ENCODE measurements at regions not wholly inside any gene's neighbourhood (a gene's known extent, or its start where the extent isn't known, plus 50 kb on each side); places are given as distances from the start of the nearest gene placed in this dataset.

GRCh38 chr2:180829261-180829660, 151.1 kb upstream of the UBE2E3 start:
- Histone ChIP-seq H2BK20ac (ENCODE audit: low read depth, low read length, poor library complexity, severe bottlenecking) (no peak overlapping the region), H3K9ac (ENCODE audit: extremely low read depth, insufficient read length, low read length) (no peak overlapping the region), H3K4me1 (ENCODE audit: insufficient read depth, low read length) (no peaks in the 10 kb centered on the region), H3K23me2 (ENCODE audit: insufficient read length, low read depth, low read length, poor library complexity, severe bottlenecking) (no peaks in the 10 kb centered on the region), H3T11ph (ENCODE audit: low read length) (no peak overlapping the region), H3K4ac (ENCODE audit: low read depth, low read length) (no peak overlapping the region), H2BK12ac (ENCODE audit: insufficient read length, low read depth, low read length) (no peak overlapping the region), H3K56ac (ENCODE audit: insufficient read length, low read depth, low read length) (no peak overlapping the region), H3K4me2 (ENCODE audit: insufficient read depth, insufficient read length, low read length) (no peak overlapping the region), H2BK5ac (ENCODE audit: insufficient read length, low read length) (no peak overlapping the region), H3K79me1 (ENCODE audit: insufficient read depth, low read depth, low read length, poor library complexity, severe bottlenecking) (no peaks in the 10 kb centered on the region), H3K27ac (ENCODE audit: insufficient read length, low read depth, low read length) (no peak overlapping the region), H2BK120ac (ENCODE audit: low read depth, low read length, poor library complexity, severe bottlenecking) (no peak overlapping the region), H2BK15ac (ENCODE audit: low read depth, low read length) (no peak overlapping the region), H3K79me2 (ENCODE audit: insufficient read depth, low read length) (no peaks in the 10 kb centered on the region), H2AK5ac (ENCODE audit: insufficient read length, low read length) (no peak overlapping the region), H4K91ac (ENCODE audit: insufficient read length, low read depth, low read length) (no peak overlapping the region), H4K8ac (replicated peaks; ENCODE audit: insufficient read length, low read depth, low read length) (no peak overlapping the region), H3K9me3 (ENCODE audit: control insufficient read depth, low read depth, low read length) (no peaks in the 10 kb centered on the region), H3K27me3 (ENCODE audit: insufficient read depth, low read length) (no peaks in the 10 kb centered on the region), H2AFZ (ENCODE audit: low read length) (no peak overlapping the region), H3K18ac (ENCODE audit: insufficient read length, low read depth, low read length) (no peak overlapping the region), H4K20me1 (ENCODE audit: control insufficient read depth, insufficient read depth, insufficient read length) (no peaks in the 10 kb centered on the region), H3K14ac (ENCODE audit: insufficient read depth, low read length) (no peak overlapping the region), H3K23ac (ENCODE audit: insufficient read length, low read depth, low read length) (no peak overlapping the region), H4K5ac (ENCODE audit: insufficient read length, low read depth, low read length) (no peak overlapping the region)
- no CpG with 5 or more reads among the region's 5 CpGs for WGBS (ENCODE audit: extremely low coverage, insufficient read length, low lambda C conversion rate)
- H3K4me3 Mint-ChIP-seq: no peak overlapping the region
- peaks cover 3 to 7% of the 10 kb centered on the region in 2 experiments; a peak in 3 of 5 replicates for H3K9me3 Mint-ChIP-seq
- H3K27me3 Mint-ChIP-seq (ENCODE audit: low read depth): no peaks in the 10 kb centered on the region
- H3K36me3 Mint-ChIP-seq (ENCODE audit: insufficient read depth in 1 of 3, low read depth in 3 of 3): peaks cover 0 to 6% (median 0%) of the 10 kb centered on the region in 3 experiments; a peak in 1 of 7 replicates
- TF ChIP-seq CTCF (conservative IDR thresholded peaks at IDR 0.05): no peak
- DNase-seq: no peak
- no peaks in the 10 kb centered on the region for H3K4me1 Mint-ChIP-seq
- no peak overlapping the region for H3K27ac Mint-ChIP-seq

Measured in H9 (cell line).